A549 (cell line): ENCODE measurements at regions not wholly inside any gene's neighbourhood (a gene's known extent, or its start where the extent isn't known, plus 50 kb on each side); places are given as distances from the start of the nearest gene placed in this dataset.

ENCODE experiments used
- ATAC-seq, 2 experiments: fragments of 200-7000 bp in 1 of 2; fragments of >200 bp in 1 of 2; cut with Nextera tagmentation in 1 of 2; cut with Tn5 transposase in 1 of 2; 3 replicates each; pipeline versions ENCODE4 v1.8.0 to v1.9.1; 2018 to 2020; ENCODE audit warnings: mild to moderate bottlenecking in 1 of 2, moderate library complexity in 1 of 2
- CTCF ChIA-PET: fragments of 300-600 bp; sonication (Branson Sonifier 250); formaldehyde crosslinking; extraction: SDS; loops from one replicate; lab custom pipeline; 2021; ENCODE audit warnings: antibody characterized with exemption, inconsistent platforms; lab: Yijun Ruan, JAX
- POLR2A ChIA-PET: fragments of 350-600 bp; formaldehyde crosslinking; extraction: SDS; loops from one replicate; lab custom pipeline; 2021; ENCODE audit warnings: antibody characterized with exemption, inconsistent platforms; lab: Yijun Ruan, JAX
- DNase-seq, 2 experiments: peaks; one replicate each; pipeline versions ENCODE4 v3.0.0 to v3.0.0-alpha.2; 2011 to 2016; ENCODE audit warnings: low read depth in 1 of 2, low spot score in 1 of 2
- FAIRE-seq: peaks from 2 replicates; lab custom pipeline; 2011; peaks lifted over from hg19 to GRCh38; lab: Jason Lieb, UNC
- H3K27ac ChIP-seq, 2 experiments: fragments of >200 bp; sonication (Bioruptor Twin); formaldehyde crosslinking; 3 replicates each; pipeline ENCODE4 v1.5.1; 2016 to 2017
- H3K4me1 ChIP-seq: fragments of >200 bp; sonication (Bioruptor Twin); formaldehyde crosslinking; 3 replicates; pipeline ENCODE4 v1.6.1; 2016
- H3K4me2 ChIP-seq: fragments of >200 bp; sonication (Bioruptor Twin); formaldehyde crosslinking; 3 replicates; pipeline ENCODE4 v1.6.1; 2016
- H3K4me3 ChIP-seq: fragments of >200 bp; sonication (Bioruptor Twin); formaldehyde crosslinking; 3 replicates; pipeline ENCODE4 v1.5.1; 2016
- H3K9me3 ChIP-seq: fragments of >200 bp; sonication (Bioruptor Twin); formaldehyde crosslinking; 3 replicates; pipeline ENCODE4 v1.6.1; 2016
- BHLHE40 ChIP-seq: IDR thresholded peaks from 2 replicates; pipeline ENCODE4 v1.6.1; 2012; ENCODE audit warnings: low read depth, low read length, inconsistent platforms
- CHD4 ChIP-seq: fragments of 200-600 bp; sonication (generic); IDR thresholded peaks from 2 replicates; pipeline ENCODE4 v1.6.1; 2016; ENCODE audit warnings: antibody characterized with exemption, mild to moderate bottlenecking, borderline replicate concordance
- EHMT2 ChIP-seq: fragments of 200-600 bp; sonication (generic); IDR thresholded peaks from 2 replicates; pipeline ENCODE4 v1.6.1; 2016; ENCODE audit warnings: antibody characterized with exemption, low read depth, mild to moderate bottlenecking, moderate library complexity
- EP300 ChIP-seq, 2 experiments: fragments of >200 bp; sonication (Bioruptor Twin); formaldehyde crosslinking; IDR thresholded peaks; 2 replicates in 1 of 2; 3 replicates in 1 of 2; pipeline ENCODE4 v1.6.1; 2016 to 2017
- FOSB ChIP-seq: fragments of 250-450 bp; sonication (Bioruptor Pico); IDR thresholded peaks from 2 replicates; pipeline ENCODE4 v1.5.0; 2020; ENCODE audit warnings: mild to moderate bottlenecking, moderate library complexity
- FOSL2 ChIP-seq, 2 experiments: fragments of 450-650 bp in 1 of 2; fragments of >200 bp in 1 of 2; sonication (Bioruptor Twin) in 1 of 2; formaldehyde crosslinking; IDR thresholded peaks; 2 replicates each; pipeline versions ENCODE4 v1.5.0 to v1.6.1; 2016 to 2020; ENCODE audit warnings: mild to moderate bottlenecking in 1 of 2, moderate library complexity in 1 of 2
- FOXS1 ChIP-seq: fragments of 250-450 bp; sonication (Bioruptor Pico); IDR thresholded peaks from 2 replicates; pipeline ENCODE4 v1.5.0; 2020; ENCODE audit warnings: mild to moderate bottlenecking, moderate library complexity
- GATA3 ChIP-seq: IDR thresholded peaks from 2 replicates; pipeline ENCODE4 v1.6.1; 2012; ENCODE audit warnings: borderline replicate concordance
- HES2 ChIP-seq: fragments of >200 bp; sonication (Bioruptor Twin); formaldehyde crosslinking; IDR thresholded peaks from 2 replicates; pipeline ENCODE4 v1.6.1; 2016
- JUNB ChIP-seq: fragments of >200 bp; sonication (Bioruptor Twin); formaldehyde crosslinking; IDR thresholded peaks from 2 replicates; pipeline ENCODE4 v1.6.1; 2016
- NFE2L2 ChIP-seq: fragments of 150-350 bp; conservative IDR thresholded peaks from 2 replicates; pipeline ENCODE4 v1.6.1; 2014; ENCODE audit warnings: low read length
- NR3C1 ChIP-seq: fragments of >200 bp; sonication (Bioruptor Twin); formaldehyde crosslinking; IDR thresholded peaks from 3 replicates; pipeline ENCODE4 v1.6.1; 2017
- RAD21 ChIP-seq, 2 experiments: fragments of >200 bp in 1 of 2; sonication (Bioruptor Twin) in 1 of 2; formaldehyde crosslinking in 1 of 2; IDR thresholded peaks in 1 of 2; conservative IDR thresholded peaks in 1 of 2; 2 replicates in 1 of 2; 3 replicates in 1 of 2; pipeline ENCODE4 v1.6.1; 2012 to 2018; ENCODE audit warnings: inconsistent platforms in 1 of 2
- RCOR1 ChIP-seq: fragments of 150-350 bp; IDR thresholded peaks from 2 replicates; pipeline ENCODE4 v1.6.1; 2014; ENCODE audit warnings: antibody characterized with exemption, low read length, low read depth
- RFX5 ChIP-seq: fragments of 450-650 bp; IDR thresholded peaks from 2 replicates; pipeline ENCODE4 v1.7.1; 2014; ENCODE audit warnings: antibody characterized with exemption, mild to moderate bottlenecking, moderate library complexity
- SMC3 ChIP-seq: fragments of >200 bp; sonication (Bioruptor Twin); formaldehyde crosslinking; IDR thresholded peaks from 3 replicates; pipeline ENCODE4 v1.6.1; 2018; ENCODE audit warnings: inconsistent platforms
- WGBS: methylation state at CpG from one replicate; pipeline ENCODE4 v1.1.6; 2017; ENCODE audit errors: missing lambda C conversion rate; 5-methylcytosine and 5-hydroxymethylcytosine counted together
- TF ChIP-seq, protein P1 (sequence below): fragments of 150-350 bp; IDR thresholded peaks from 2 replicates; pipeline ENCODE4 v1.6.1; 2014; ENCODE audit warnings: low read depth, mild to moderate bottlenecking, low read length
- TF ChIP-seq, protein P2 (sequence below): IDR thresholded peaks from 2 replicates; pipeline ENCODE4 v1.6.1; 2012
- TF ChIP-seq, protein P3 (sequence below): fragments of 450-650 bp; IDR thresholded peaks from 2 replicates; pipeline ENCODE4 v1.6.1; 2014; ENCODE audit warnings: antibody characterized with exemption

DNA sequence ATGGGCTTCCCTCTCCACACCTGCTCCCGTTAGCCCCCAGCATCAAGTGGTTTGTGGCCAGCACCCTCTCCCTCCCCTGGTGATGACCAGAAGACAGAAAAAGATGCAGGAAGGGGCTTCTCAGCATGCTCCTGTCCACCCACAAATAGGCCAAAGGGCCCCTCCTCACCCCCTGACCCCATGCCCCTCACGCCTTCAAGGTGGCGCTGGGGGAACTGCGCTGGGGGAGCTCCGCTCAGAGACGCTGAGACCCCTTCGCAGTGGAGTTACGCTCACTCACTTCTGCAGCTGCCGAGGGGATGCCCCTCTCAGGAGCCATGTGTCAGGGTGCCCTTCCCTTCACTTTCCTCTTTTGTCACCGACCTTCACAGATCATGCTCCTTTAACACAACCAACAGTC is 92.0 kb downstream of the PSMB1 start:
- no peak overlapping the region for H3K27ac ChIP-seq
- TF ChIP-seq SMC3 (no peak), JUNB (no peak)
- no peaks in the 10 kb centered on the region for H3K4me1 ChIP-seq
- H3K9me3 ChIP-seq: no peaks in the 10 kb centered on the region
- CTCF ChIA-PET: interaction anchor here (0.6 to 2.3 kb wide), 3 partner anchors 22 to 630 kb away, joined by 3 to 5 read pairs (median 4); no protein-coding TSS in a partner anchor
- H3K4me2 ChIP-seq: no peak overlapping the region
- no peak for FAIRE-seq
- DNase-seq: no peak
- POLR2A ChIA-PET: no interaction called here
- ATAC-seq: no peak
- no peak overlapping the region for H3K4me3 ChIP-seq
- WGBS: 69% methylated on average over 4 of the region's 10 CpGs

DNA sequence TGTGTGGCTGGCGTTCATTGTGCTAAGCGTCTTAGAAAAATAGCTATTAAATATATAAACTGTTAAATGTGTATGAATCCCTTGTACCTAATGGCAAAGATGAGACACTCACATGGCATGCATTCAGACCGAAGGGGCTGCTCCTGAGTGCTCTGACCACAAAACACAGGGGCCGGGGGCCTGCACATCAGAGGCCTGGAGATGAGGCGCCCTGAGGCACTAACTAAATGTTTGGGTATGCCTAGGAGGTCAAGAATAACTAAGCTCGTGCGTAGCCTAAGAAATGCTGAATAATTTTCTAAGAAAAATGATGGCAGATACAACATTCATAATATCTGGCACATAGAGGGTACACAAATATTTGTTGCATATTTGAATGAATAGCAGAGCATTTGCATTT is 92.5 kb downstream of the PSMB1 start:
- no peak overlapping the region for H3K4me2 ChIP-seq
- no peaks in the 10 kb centered on the region for H3K4me1 ChIP-seq
- FAIRE-seq: no peak
- CTCF ChIA-PET: interaction anchor here (0.6 to 2.3 kb wide), 3 partner anchors 22 to 629 kb away, joined by 3 to 5 read pairs (median 4); no protein-coding TSS in a partner anchor
- DNase-seq: no peak
- TF ChIP-seq, protein P1, sequence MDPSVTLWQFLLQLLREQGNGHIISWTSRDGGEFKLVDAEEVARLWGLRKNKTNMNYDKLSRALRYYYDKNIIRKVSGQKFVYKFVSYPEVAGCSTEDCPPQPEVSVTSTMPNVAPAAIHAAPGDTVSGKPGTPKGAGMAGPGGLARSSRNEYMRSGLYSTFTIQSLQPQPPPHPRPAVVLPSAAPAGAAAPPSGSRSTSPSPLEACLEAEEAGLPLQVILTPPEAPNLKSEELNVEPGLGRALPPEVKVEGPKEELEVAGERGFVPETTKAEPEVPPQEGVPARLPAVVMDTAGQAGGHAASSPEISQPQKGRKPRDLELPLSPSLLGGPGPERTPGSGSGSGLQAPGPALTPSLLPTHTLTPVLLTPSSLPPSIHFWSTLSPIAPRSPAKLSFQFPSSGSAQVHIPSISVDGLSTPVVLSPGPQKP: no peak
- TF ChIP-seq, protein P2, sequence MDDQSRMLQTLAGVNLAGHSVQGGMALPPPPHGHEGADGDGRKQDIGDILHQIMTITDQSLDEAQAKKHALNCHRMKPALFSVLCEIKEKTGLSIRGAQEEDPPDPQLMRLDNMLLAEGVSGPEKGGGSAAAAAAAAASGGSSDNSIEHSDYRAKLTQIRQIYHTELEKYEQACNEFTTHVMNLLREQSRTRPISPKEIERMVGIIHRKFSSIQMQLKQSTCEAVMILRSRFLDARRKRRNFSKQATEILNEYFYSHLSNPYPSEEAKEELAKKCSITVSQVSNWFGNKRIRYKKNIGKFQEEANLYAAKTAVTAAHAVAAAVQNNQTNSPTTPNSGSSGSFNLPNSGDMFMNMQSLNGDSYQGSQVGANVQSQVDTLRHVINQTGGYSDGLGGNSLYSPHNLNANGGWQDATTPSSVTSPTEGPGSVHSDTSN: no peak
- WGBS: 67% methylated on average over 7 of the region's 7 CpGs
- no peak for ATAC-seq
- POLR2A ChIA-PET: no interaction called here
- no peak overlapping the region for H3K27ac ChIP-seq
- H3K4me3 ChIP-seq: no peak overlapping the region
- no peaks in the 10 kb centered on the region for H3K9me3 ChIP-seq

GRCh38 chr6:170459451-170459850 is 93.7 kb downstream of the PSMB1 start:
- POLR2A ChIA-PET: no interaction called here
- Histone ChIP-seq H3K4me2 (peak overlapping the region; percentile 49; the same call in 2 of the 3 replicates), H3K9me3 (no peaks in the 10 kb centered on the region), H3K4me3 (no peak overlapping the region; the same call in 2 of the 3 replicates), H3K4me1 (no peaks in the 10 kb centered on the region), H3K27ac (no peak overlapping the region)
- FAIRE-seq (no peak), ATAC-seq (peak; percentile 12 to 40; a peak in 2 of 6 replicates), DNase-seq (peak in 1 of 2 experiments; percentile 5)
- WGBS: 11% methylated on average over 3 of the region's 6 CpGs
- CTCF ChIA-PET: no interaction called here
- TF ChIP-seq, protein P3, sequence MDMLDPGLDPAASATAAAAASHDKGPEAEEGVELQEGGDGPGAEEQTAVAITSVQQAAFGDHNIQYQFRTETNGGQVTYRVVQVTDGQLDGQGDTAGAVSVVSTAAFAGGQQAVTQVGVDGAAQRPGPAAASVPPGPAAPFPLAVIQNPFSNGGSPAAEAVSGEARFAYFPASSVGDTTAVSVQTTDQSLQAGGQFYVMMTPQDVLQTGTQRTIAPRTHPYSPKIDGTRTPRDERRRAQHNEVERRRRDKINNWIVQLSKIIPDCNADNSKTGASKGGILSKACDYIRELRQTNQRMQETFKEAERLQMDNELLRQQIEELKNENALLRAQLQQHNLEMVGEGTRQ: no peak
- TF ChIP-seq NFE2L2: no peak
- TF ChIP-seq EHMT2: no peak
- TF ChIP-seq BHLHE40: no peak
- TF ChIP-seq NR3C1: no peak
- TF ChIP-seq HES2: no peak
- TF ChIP-seq, all 56 proteins: peak for 0

DNA sequence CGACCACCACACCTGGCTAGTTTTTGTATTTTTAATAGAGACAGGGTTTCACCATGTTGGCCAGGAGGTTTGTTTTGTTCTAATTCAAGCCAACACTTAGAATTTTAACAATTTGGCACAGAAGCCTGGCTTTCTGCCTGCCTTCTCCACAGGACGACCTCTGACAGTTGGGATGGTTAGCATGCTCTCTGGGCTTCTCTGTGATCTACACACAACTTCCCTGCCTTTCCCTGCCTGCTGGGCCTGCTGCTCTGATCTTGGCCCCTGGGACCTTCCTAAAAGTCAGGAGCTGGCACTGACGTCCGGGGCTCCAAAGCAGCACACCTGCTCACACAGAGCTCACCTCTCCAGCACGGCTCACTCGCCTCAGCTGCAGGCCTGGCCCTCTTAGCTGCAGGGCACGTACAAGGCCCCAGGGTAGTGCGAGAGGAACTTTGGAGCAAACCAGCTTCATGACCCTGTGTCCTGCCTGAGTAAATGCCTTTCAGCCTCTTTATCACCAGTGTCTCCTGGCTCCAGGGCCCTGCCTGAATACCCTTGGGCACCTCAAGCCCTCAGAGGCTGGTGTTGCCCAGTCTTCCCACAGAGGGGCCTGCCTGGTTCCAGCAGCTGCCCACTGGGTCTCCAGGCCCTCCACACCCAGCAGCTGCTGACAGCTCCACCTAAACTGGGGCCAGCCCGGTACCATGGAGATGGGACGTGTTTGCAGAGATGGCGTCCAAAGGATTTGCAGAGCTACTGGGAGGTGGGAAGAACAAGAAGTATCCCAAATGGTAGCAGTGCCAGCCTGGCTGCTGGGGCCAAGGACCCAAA is 96.0 kb downstream of the PSMB1 start:
- ChIA-PET POLR2A (no interaction called here), CTCF (interaction anchor here (0.6 kb wide), 1 partner anchor 792 kb away, joined by 4 read pairs; no protein-coding TSS in a partner anchor)
- no peak for ATAC-seq
- Histone ChIP-seq H3K4me1 (no peaks in the 10 kb centered on the region), H3K4me3 (no peak overlapping the region), H3K4me2 (no peak overlapping the region), H3K27ac (no peak overlapping the region), H3K9me3 (no peaks in the 10 kb centered on the region)
- no peak for TF ChIP-seq RAD21 (conservative IDR thresholded peaks at IDR 0.05 in 1 of 2, IDR thresholded peaks at IDR 0.05 in 1 of 2)
- TF ChIP-seq EP300 (IDR thresholded peaks at IDR 0.05): no peak
- TF ChIP-seq GATA3: no peak
- TF ChIP-seq RCOR1: no peak
- no peak for TF ChIP-seq RFX5
- TF ChIP-seq, protein P2: no peak
- TF ChIP-seq FOSL2 (IDR thresholded peaks at IDR 0.05): no peak
- TF ChIP-seq FOSL2 (CRISPR knock-in tag; IDR thresholded peaks at IDR 0.05): no peak
- TF ChIP-seq CHD4: no peak
- TF ChIP-seq FOXS1: no peak
- TF ChIP-seq FOSB (CRISPR knock-in tag): no peak
- 57% methylated on average over 5 of the region's 11 CpGs for WGBS
- DNase-seq: no peak
- FAIRE-seq: no peak
